ENCODE measurements at regions not wholly inside any gene's neighbourhood (a gene's known extent, or its start where the extent isn't known, plus 50 kb on each side); places are given as distances from the start of the nearest gene placed in this dataset.
A peak's percentile ranks its signal among the peaks of the same experiment; 100 is the strongest.

GRCh38 chr9:91134608-91135007, 227.1 kb downstream of the AUH start:
- intact Hi-C loops (cut with micrococcal nuclease): no loop called here
- no peaks in the 10 kb centered on the region for H3K27me3 Mint-ChIP-seq (ENCODE audit: low read depth in 2 of 2)
- no peak overlapping the region for H3K4me3 Mint-ChIP-seq
- no peaks in the 10 kb centered on the region for H3K9me3 Mint-ChIP-seq
- 100% methylated on average over 2 of the region's 2 CpGs for WGBS (ENCODE audit: insufficient coverage)
- DNase-seq (no peak), ATAC-seq (no peak)
- no peaks in the 10 kb centered on the region for H3K36me3 Mint-ChIP-seq
- peaks cover 34 to 37% of the 10 kb centered on the region in 2 donors for H3K4me1 Mint-ChIP-seq
- Histone ChIP-seq H3K27me3 (ENCODE audit: control insufficient read depth, insufficient read depth, low read length) (no peaks in the 10 kb centered on the region), H3K36me3 (ENCODE audit: control insufficient read depth, insufficient read depth, low read length) (no peaks in the 10 kb centered on the region), H3K27ac (ENCODE audit: low read length) (no peak overlapping the region), H3K9me3 (ENCODE audit: control insufficient read depth, insufficient read depth, low read length) (no peaks in the 10 kb centered on the region), H3K4me3 (ENCODE audit: low read length) (no peak overlapping the region), H3K4me1 (ENCODE audit: control insufficient read depth, insufficient read depth, low read length) (peaks cover 15% of the 10 kb centered on the region)
- H3K27ac Mint-ChIP-seq: no peak overlapping the region
- no peak for TF ChIP-seq CTCF (IDR thresholded peaks at IDR 0.05)

- Histone ChIP-seq H3K27me3 (ENCODE audit: control insufficient read depth, insufficient read depth, low read length) (no peaks in the 10 kb centered on the region), H3K4me1 (ENCODE audit: control insufficient read depth, insufficient read depth, low read length) (no peaks in the 10 kb centered on the region), H3K27ac (ENCODE audit: low read length) (no peak overlapping the region), H3K9me3 (ENCODE audit: control insufficient read depth, insufficient read depth, low read length) (no peaks in the 10 kb centered on the region), H3K4me3 (ENCODE audit: low read length) (no peak overlapping the region), H3K36me3 (ENCODE audit: control insufficient read depth, insufficient read depth, low read length) (no peaks in the 10 kb centered on the region)
- intact Hi-C loops (cut with micrococcal nuclease): no loop called here
- WGBS (ENCODE audit: insufficient coverage): no CpG with 5 or more reads among the region's 1 CpG
- H3K4me3 Mint-ChIP-seq: no peak overlapping the region
- H3K27ac Mint-ChIP-seq: peak overlapping the region in 1 of 2 donors; percentile 41
- DNase-seq (no peak), ATAC-seq (no peak)
- H3K36me3 Mint-ChIP-seq: no peaks in the 10 kb centered on the region
- H3K9me3 Mint-ChIP-seq: no peaks in the 10 kb centered on the region
- TF ChIP-seq CTCF (IDR thresholded peaks at IDR 0.05): no peak
- H3K4me1 Mint-ChIP-seq: peaks cover 14 to 16% of the 10 kb centered on the region in 2 donors
- no peaks in the 10 kb centered on the region for H3K27me3 Mint-ChIP-seq (ENCODE audit: low read depth in 2 of 2)
Measured at GRCh38 chr9:91137391-91137790, 224.3 kb downstream of the AUH start.

GRCh38 chr9:91138760-91139159, 223.0 kb downstream of the AUH start:
- no peaks in the 10 kb centered on the region for H3K27me3 Mint-ChIP-seq (ENCODE audit: low read depth in 2 of 2)
- no peaks in the 10 kb centered on the region for H3K9me3 Mint-ChIP-seq
- H3K4me1 ChIP-seq (ENCODE audit: control insufficient read depth, insufficient read depth, low read length): no peaks in the 10 kb centered on the region
- H3K4me1 Mint-ChIP-seq: peaks cover 14% of the 10 kb centered on the region in 2 donors
- DNase-seq (no peak), ATAC-seq (no peak)
- H3K27me3 ChIP-seq (ENCODE audit: control insufficient read depth, insufficient read depth, low read length): no peaks in the 10 kb centered on the region
- H3K4me3 ChIP-seq (ENCODE audit: low read length): no peak overlapping the region
- H3K27ac Mint-ChIP-seq: no peak overlapping the region
- intact Hi-C loops (cut with micrococcal nuclease): no loop called here
- H3K4me3 Mint-ChIP-seq: no peak overlapping the region
- no peaks in the 10 kb centered on the region for H3K36me3 Mint-ChIP-seq
- H3K36me3 ChIP-seq (ENCODE audit: control insufficient read depth, insufficient read depth, low read length): no peaks in the 10 kb centered on the region
- no peaks in the 10 kb centered on the region for H3K9me3 ChIP-seq (ENCODE audit: control insufficient read depth, insufficient read depth, low read length)
- no peak overlapping the region for H3K27ac ChIP-seq (ENCODE audit: low read length)
- no peak for TF ChIP-seq CTCF (IDR thresholded peaks at IDR 0.05)
- 93% methylated on average over 4 of the region's 5 CpGs for WGBS (ENCODE audit: insufficient coverage)

- ATAC-seq (peak in 1 of 3 donors; percentile 46), DNase-seq (no peak)
- H3K9me3 ChIP-seq (ENCODE audit: control insufficient read depth, insufficient read depth, low read length): no peaks in the 10 kb centered on the region
- no peak overlapping the region for H3K4me3 ChIP-seq (ENCODE audit: low read length)
- WGBS (ENCODE audit: insufficient coverage): 67% methylated on average over 3 of the region's 3 CpGs
- no peaks in the 10 kb centered on the region for H3K36me3 ChIP-seq (ENCODE audit: control insufficient read depth, insufficient read depth, low read length)
- no peak overlapping the region for H3K4me3 Mint-ChIP-seq
- no peaks in the 10 kb centered on the region for H3K36me3 Mint-ChIP-seq
- no peaks in the 10 kb centered on the region for H3K9me3 Mint-ChIP-seq
- H3K27me3 ChIP-seq (ENCODE audit: control insufficient read depth, insufficient read depth, low read length): no peaks in the 10 kb centered on the region
- no peak overlapping the region for H3K27ac ChIP-seq (ENCODE audit: low read length)
- intact Hi-C loops (cut with micrococcal nuclease): no loop called here
- peaks cover 24 to 27% of the 10 kb centered on the region in 2 donors for H3K4me1 Mint-ChIP-seq
- no peak overlapping the region for H3K27ac Mint-ChIP-seq
- no peak for TF ChIP-seq CTCF (IDR thresholded peaks at IDR 0.05)
- no peaks in the 10 kb centered on the region for H3K27me3 Mint-ChIP-seq (ENCODE audit: low read depth in 2 of 2)
- peaks cover 9% of the 10 kb centered on the region for H3K4me1 ChIP-seq (ENCODE audit: control insufficient read depth, insufficient read depth, low read length)
Measured at GRCh38 chr9:91141407-91141965, 220.2 kb downstream of the AUH start.
